SK-N-SH treated with all-trans-retinoic acid at 6 μM for 48 hours (cell line): ENCODE measurements at regions not wholly inside any gene's neighbourhood (a gene's known extent, or its start where the extent isn't known, plus 50 kb on each side); places are given as distances from the start of the nearest gene placed in this dataset.

Experiments
- ATAC-seq: fragments of 200-7000 bp; cut with Tn5 transposase; 3 replicates; pipeline ENCODE4 v1.9.1; 2020; ENCODE audit warnings: mild to moderate bottlenecking, moderate library complexity
- BACH2 ChIP-seq: fragments of 250-450 bp; sonication (Bioruptor Pico); IDR thresholded peaks from 2 replicates; pipeline ENCODE4 v1.9.0; 2021; ENCODE audit warnings: mild to moderate bottlenecking, borderline replicate concordance
- CREB5 ChIP-seq: fragments of 250-450 bp; sonication (Bioruptor Pico); IDR thresholded peaks from 2 replicates; pipeline ENCODE4 v1.5.1; 2020; ENCODE audit warnings: low read depth, mild to moderate bottlenecking, moderate library complexity
- CSDC2 ChIP-seq: fragments of 250-450 bp; sonication (Bioruptor Pico); IDR thresholded peaks from 2 replicates; pipeline ENCODE4 v1.5.0; 2020; ENCODE audit warnings: mild to moderate bottlenecking, moderate library complexity
- ESRRG ChIP-seq: fragments of 250-450 bp; sonication (Bioruptor Pico); IDR thresholded peaks from 2 replicates; pipeline ENCODE4 v1.6.1; 2021; ENCODE audit warnings: mild to moderate bottlenecking
- GLIS3 ChIP-seq: fragments of 250-450 bp; sonication (Bioruptor Pico); IDR thresholded peaks from 2 replicates; pipeline ENCODE4 v1.5.0; 2020; ENCODE audit warnings: mild to moderate bottlenecking, moderate library complexity
- ISL1 ChIP-seq: fragments of 250-450 bp; sonication (Bioruptor Pico); IDR thresholded peaks from 2 replicates; pipeline ENCODE4 v2.1.2; 2022; ENCODE audit warnings: mild to moderate bottlenecking, moderate library complexity
- OSR1 ChIP-seq: fragments of 250-450 bp; sonication (Bioruptor Pico); IDR thresholded peaks from 2 replicates; pipeline ENCODE4 v1.8.0; 2022; ENCODE audit warnings: moderate library complexity, mild to moderate bottlenecking, inconsistent platforms
- PATZ1 ChIP-seq: fragments of 250-450 bp; sonication (Bioruptor Pico); IDR thresholded peaks from 2 replicates; pipeline ENCODE4 v1.8.0; 2020; ENCODE audit warnings: mild to moderate bottlenecking, moderate library complexity, borderline replicate concordance
- POU6F1 ChIP-seq: fragments of 250-450 bp; sonication (Bioruptor Pico); IDR thresholded peaks from 2 replicates; pipeline ENCODE4 v1.8.0; 2021; ENCODE audit warnings: low read depth, mild to moderate bottlenecking, moderate library complexity, borderline replicate concordance
- PPARA ChIP-seq: fragments of 250-450 bp; sonication (Bioruptor Pico); IDR thresholded peaks from 2 replicates; pipeline ENCODE4 v1.5.0; 2020; ENCODE audit warnings: mild to moderate bottlenecking, borderline replicate concordance
- RARB ChIP-seq: fragments of 250-450 bp; sonication (Bioruptor Pico); IDR thresholded peaks from 2 replicates; pipeline ENCODE4 v1.8.0; 2021; ENCODE audit warnings: mild to moderate bottlenecking, moderate library complexity
- SNAI2 ChIP-seq: fragments of 250-450 bp; sonication (Bioruptor Pico); IDR thresholded peaks from 2 replicates; pipeline ENCODE4 v1.5.0; 2020; ENCODE audit warnings: mild to moderate bottlenecking, moderate library complexity
- TCF4 ChIP-seq: fragments of 250-450 bp; sonication (Bioruptor Pico); IDR thresholded peaks from 2 replicates; pipeline ENCODE4 v1.8.0; 2021; ENCODE audit warnings: mild to moderate bottlenecking, moderate library complexity, borderline replicate concordance
- TOX ChIP-seq: fragments of 250-450 bp; sonication (Bioruptor Pico); IDR thresholded peaks from 2 replicates; pipeline ENCODE4 v1.8.0; 2021; ENCODE audit warnings: mild to moderate bottlenecking, moderate library complexity, borderline replicate concordance
- TSHZ2 ChIP-seq: fragments of 250-450 bp; sonication (Bioruptor Pico); IDR thresholded peaks from 2 replicates; pipeline ENCODE4 v1.5.0; 2020; ENCODE audit warnings: mild to moderate bottlenecking, moderate library complexity
- ZC3H10 ChIP-seq: fragments of 250-450 bp; sonication (Bioruptor Pico); IDR thresholded peaks from 2 replicates; pipeline ENCODE4 v1.5.1; 2021; ENCODE audit warnings: mild to moderate bottlenecking, moderate library complexity
- ZFP3 ChIP-seq: fragments of 250-450 bp; sonication (Bioruptor Pico); IDR thresholded peaks from 2 replicates; pipeline ENCODE4 v1.5.0; 2020; ENCODE audit warnings: mild to moderate bottlenecking, moderate library complexity
- ZNF565 ChIP-seq: fragments of 450-650 bp; formaldehyde crosslinking; conservative IDR thresholded peaks from 2 replicates; pipeline ENCODE4 v1.5.0; 2020; ENCODE audit warnings: low read depth, mild to moderate bottlenecking, moderate library complexity
- ZNF70 ChIP-seq: fragments of 450-650 bp; formaldehyde crosslinking; IDR thresholded peaks from 2 replicates; pipeline ENCODE4 v1.5.0; 2020; ENCODE audit warnings: mild to moderate bottlenecking, moderate library complexity
- ZNF8 ChIP-seq: fragments of 450-650 bp; formaldehyde crosslinking; IDR thresholded peaks from 2 replicates; pipeline ENCODE4 v1.5.0; 2020; ENCODE audit warnings: mild to moderate bottlenecking, moderate library complexity

- no peak for ATAC-seq
- TF ChIP-seq TOX (CRISPR knock-in tag), result no peak
- TF ChIP-seq ZNF565 (CRISPR knock-in tag), result no peak
- no peak for TF ChIP-seq PPARA
Measured at GRCh38 chr19:27773318-27774094, 1439.4 kb downstream of the UQCRFS1 start.

GRCh38 chr19:27772059-27772458 lies 1440.9 kb downstream of the UQCRFS1 start:
- ATAC-seq, result no peak
- TF ChIP-seq ISL1 (CRISPR knock-in tag), result no peak
- no peak for TF ChIP-seq ZFP3
- TF ChIP-seq ZC3H10 (CRISPR knock-in tag), result no peak
- no peak for TF ChIP-seq SNAI2 (CRISPR knock-in tag)
- TF ChIP-seq OSR1 (CRISPR knock-in tag), result no peak
- TF ChIP-seq GLIS3 (CRISPR knock-in tag), result no peak
- no peak for TF ChIP-seq ZNF70 (CRISPR knock-in tag)
- TF ChIP-seq POU6F1 (CRISPR knock-in tag), result no peak
- no peak for TF ChIP-seq ZNF565 (CRISPR knock-in tag)
- TF ChIP-seq TCF4 (CRISPR knock-in tag), result no peak

GRCh38 chr19:27770095-27770494 lies 1442.9 kb downstream of the UQCRFS1 start:
- ATAC-seq, result no peak
- TF ChIP-seq TOX (CRISPR knock-in tag) (no peak), CREB5 (CRISPR knock-in tag) (no peak), GLIS3 (CRISPR knock-in tag) (no peak), RARB (CRISPR knock-in tag) (no peak), PPARA (no peak), POU6F1 (CRISPR knock-in tag) (no peak), ZFP3 (no peak), ZNF8 (CRISPR knock-in tag) (no peak), ZNF70 (CRISPR knock-in tag) (no peak), CSDC2 (CRISPR knock-in tag) (no peak), TCF4 (CRISPR knock-in tag) (no peak), ISL1 (CRISPR knock-in tag) (no peak), ZNF565 (CRISPR knock-in tag) (no peak), BACH2 (CRISPR knock-in tag) (no peak), TSHZ2 (no peak), ZC3H10 (CRISPR knock-in tag) (no peak), PATZ1 (CRISPR knock-in tag) (no peak), OSR1 (CRISPR knock-in tag) (no peak), ESRRG (CRISPR knock-in tag) (no peak), SNAI2 (CRISPR knock-in tag) (no peak)
